ENCODE measurements at regions not wholly inside any gene's neighbourhood (a gene's known extent, or its start where the extent isn't known, plus 50 kb on each side); places are given as distances from the start of the nearest gene placed in this dataset.
"Not testable (repeated sequence)": the region's sequence is repeated elsewhere in the genome, so short reads cannot be mapped to it uniquely, and the experiment has no call there.

- Histone ChIP-seq H3K27me3 (ENCODE audit: control insufficient read depth, insufficient read depth, low read length) (no peaks in the 10 kb centered on the region), H3K36me3 (replicated peaks; ENCODE audit: control insufficient read depth, insufficient read depth, low read length) (no peaks in the 10 kb centered on the region), H3K4me3 (ENCODE audit: insufficient read depth, low read depth, low read length) (no peak overlapping the region)
- DNase-seq = no peak
These were observed 137.0 kb downstream of the RND3 start for GRCh38 chr2:150350500-150350899.

- no peak for DNase-seq
- Histone ChIP-seq H3K4me3 (ENCODE audit: insufficient read depth, low read depth, low read length) (no peak overlapping the region), H3K36me3 (replicated peaks; ENCODE audit: control insufficient read depth, insufficient read depth, low read length) (no peaks in the 10 kb centered on the region), H3K27me3 (ENCODE audit: control insufficient read depth, insufficient read depth, low read length) (no peaks in the 10 kb centered on the region)
These were observed 140.7 kb downstream of the RND3 start for GRCh38 chr2:150346806-150347205.

GRCh38 chr2:150341982-150342680 lies 145.3 kb downstream of the RND3 start:
- no peaks in the 10 kb centered on the region for H3K36me3 ChIP-seq (replicated peaks; ENCODE audit: control insufficient read depth, insufficient read depth, low read length)
- no peak for DNase-seq
- no peaks in the 10 kb centered on the region for H3K27me3 ChIP-seq (ENCODE audit: control insufficient read depth, insufficient read depth, low read length)
- no peak overlapping the region for H3K4me3 ChIP-seq (ENCODE audit: insufficient read depth, low read depth, low read length)

GRCh38 chr2:150339951-150340350 lies 147.5 kb downstream of the RND3 start:
- no peak overlapping the region for H3K4me3 ChIP-seq (ENCODE audit: insufficient read depth, low read depth, low read length)
- H3K27me3 ChIP-seq (ENCODE audit: control insufficient read depth, insufficient read depth, low read length) = no peaks in the 10 kb centered on the region
- H3K36me3 ChIP-seq (replicated peaks; ENCODE audit: control insufficient read depth, insufficient read depth, low read length) = no peaks in the 10 kb centered on the region
- DNase-seq = no peak

- Histone ChIP-seq H3K27me3 (ENCODE audit: control insufficient read depth, insufficient read depth, low read length) (no peaks in the 10 kb centered on the region), H3K4me3 (ENCODE audit: insufficient read depth, low read depth, low read length) (no peak overlapping the region), H3K36me3 (replicated peaks; ENCODE audit: control insufficient read depth, insufficient read depth, low read length) (no peaks in the 10 kb centered on the region)
- no peak for DNase-seq
These were observed 148.2 kb downstream of the RND3 start for GRCh38 chr2:150339282-150339681.

GRCh38 chr2:150335596-150335995 lies 151.9 kb downstream of the RND3 start:
- DNase-seq = no peak
- Histone ChIP-seq H3K27me3 (ENCODE audit: control insufficient read depth, insufficient read depth, low read length) (no peaks in the 10 kb centered on the region), H3K36me3 (replicated peaks; ENCODE audit: control insufficient read depth, insufficient read depth, low read length) (no peaks in the 10 kb centered on the region), H3K4me3 (ENCODE audit: insufficient read depth, low read depth, low read length) (no peak overlapping the region)

- H3K27me3 ChIP-seq (ENCODE audit: control insufficient read depth, insufficient read depth, low read length) = no peaks in the 10 kb centered on the region
- H3K36me3 ChIP-seq (replicated peaks; ENCODE audit: control insufficient read depth, insufficient read depth, low read length) = no peaks in the 10 kb centered on the region
- no peak for DNase-seq
- H3K4me3 ChIP-seq (ENCODE audit: insufficient read depth, low read depth, low read length) = no peak overlapping the region
These were observed 155.1 kb downstream of the RND3 start for GRCh38 chr2:150332383-150332782.

GRCh38 chr2:150327564-150328489 lies 159.6 kb downstream of the RND3 start:
- Histone ChIP-seq H3K36me3 (replicated peaks; ENCODE audit: control insufficient read depth, insufficient read depth, low read length) (no peaks in the 10 kb centered on the region), H3K27me3 (ENCODE audit: control insufficient read depth, insufficient read depth, low read length) (no peaks in the 10 kb centered on the region), H3K4me3 (ENCODE audit: insufficient read depth, low read depth, low read length) (no peak overlapping the region)
- DNase-seq = peak; percentile 9

- H3K4me3 ChIP-seq (ENCODE audit: insufficient read depth, low read depth, low read length) = no peak overlapping the region
- H3K36me3 ChIP-seq (replicated peaks; ENCODE audit: control insufficient read depth, insufficient read depth, low read length) = no peaks in the 10 kb centered on the region
- no peaks in the 10 kb centered on the region for H3K27me3 ChIP-seq (ENCODE audit: control insufficient read depth, insufficient read depth, low read length)
- no peak for DNase-seq
These were observed 161.7 kb downstream of the RND3 start for GRCh38 chr2:150325656-150326314.

- not testable (repeated sequence) for H3K36me3 ChIP-seq (replicated peaks; ENCODE audit: control insufficient read depth, insufficient read depth, low read length); H3K27me3 ChIP-seq (ENCODE audit: control insufficient read depth, insufficient read depth, low read length); DNase-seq; H3K4me3 ChIP-seq (ENCODE audit: insufficient read depth, low read depth, low read length)
These were observed 164.4 kb downstream of the RND3 start for GRCh38 chr2:150323071-150323470.

GRCh38 chr2:150320608-150321007 lies 166.9 kb downstream of the RND3 start:
- Histone ChIP-seq H3K36me3 (replicated peaks; ENCODE audit: control insufficient read depth, insufficient read depth, low read length) (no peaks in the 10 kb centered on the region), H3K27me3 (ENCODE audit: control insufficient read depth, insufficient read depth, low read length) (no peaks in the 10 kb centered on the region), H3K4me3 (ENCODE audit: insufficient read depth, low read depth, low read length) (no peak overlapping the region)
- DNase-seq = no peak

GRCh38 chr2:150319658-150320555 lies 167.6 kb downstream of the RND3 start:
- no peaks in the 10 kb centered on the region for H3K27me3 ChIP-seq (ENCODE audit: control insufficient read depth, insufficient read depth, low read length)
- H3K36me3 ChIP-seq (replicated peaks; ENCODE audit: control insufficient read depth, insufficient read depth, low read length) = no peaks in the 10 kb centered on the region
- no peak for DNase-seq
- H3K4me3 ChIP-seq (ENCODE audit: insufficient read depth, low read depth, low read length) = no peak overlapping the region

- no peak for DNase-seq
- Histone ChIP-seq H3K27me3 (ENCODE audit: control insufficient read depth, insufficient read depth, low read length) (no peaks in the 10 kb centered on the region), H3K36me3 (replicated peaks; ENCODE audit: control insufficient read depth, insufficient read depth, low read length) (no peaks in the 10 kb centered on the region), H3K4me3 (ENCODE audit: insufficient read depth, low read depth, low read length) (no peak overlapping the region)
These were observed 168.4 kb downstream of the RND3 start for GRCh38 chr2:150319085-150319484.

GRCh38 chr2:150312271-150312670 lies 175.2 kb downstream of the RND3 start:
- no peak for DNase-seq
- Histone ChIP-seq H3K4me3 (ENCODE audit: insufficient read depth, low read depth, low read length) (no peak overlapping the region), H3K27me3 (ENCODE audit: control insufficient read depth, insufficient read depth, low read length) (no peaks in the 10 kb centered on the region), H3K36me3 (replicated peaks; ENCODE audit: control insufficient read depth, insufficient read depth, low read length) (no peaks in the 10 kb centered on the region)
